ENCODE measurements at regions not wholly inside any gene's neighbourhood (a gene's known extent, or its start where the extent isn't known, plus 50 kb on each side); places are given as distances from the start of the nearest gene placed in this dataset.

DNA sequence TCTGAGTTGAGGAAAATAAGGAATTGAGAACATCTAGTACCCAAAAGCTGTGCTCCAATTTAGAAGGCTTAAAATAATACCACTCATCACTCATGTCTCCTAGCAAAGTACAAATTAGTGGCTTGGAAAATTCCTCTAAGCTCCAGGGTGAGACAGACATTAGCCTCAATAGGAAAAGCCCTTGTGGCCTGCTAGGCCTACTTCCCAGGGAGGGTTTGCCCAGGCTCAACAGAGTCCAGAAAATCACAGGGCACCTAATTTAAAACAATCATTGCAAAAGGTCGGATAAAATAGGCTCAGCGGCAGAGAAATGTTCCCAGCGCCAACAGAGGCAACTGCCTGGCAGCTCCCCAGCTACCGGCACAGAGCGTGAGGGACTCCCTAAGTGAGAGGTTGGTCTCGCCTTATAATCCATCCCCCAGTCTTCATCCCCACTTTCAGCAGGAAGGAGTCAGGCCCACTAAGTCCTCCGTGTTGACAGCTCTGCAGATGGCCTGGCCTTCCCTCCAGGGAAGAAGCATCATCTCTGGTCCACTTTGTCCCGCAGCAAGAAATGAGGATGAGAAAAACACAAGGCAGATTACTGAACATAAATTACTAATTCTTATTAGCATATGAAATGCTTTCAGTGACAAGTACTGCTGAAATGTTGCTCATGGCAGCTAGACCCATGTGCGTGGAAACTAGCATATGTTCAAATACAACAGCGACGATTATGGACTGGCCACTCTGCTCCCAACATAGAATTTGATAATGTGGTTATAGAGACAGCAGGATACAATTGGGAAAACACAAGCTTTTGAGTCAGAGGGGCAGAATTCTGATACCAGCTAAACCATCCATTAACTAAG lies 1177.7 kb upstream of the AUTS2 start:
- DNase-seq: no peak

DNA sequence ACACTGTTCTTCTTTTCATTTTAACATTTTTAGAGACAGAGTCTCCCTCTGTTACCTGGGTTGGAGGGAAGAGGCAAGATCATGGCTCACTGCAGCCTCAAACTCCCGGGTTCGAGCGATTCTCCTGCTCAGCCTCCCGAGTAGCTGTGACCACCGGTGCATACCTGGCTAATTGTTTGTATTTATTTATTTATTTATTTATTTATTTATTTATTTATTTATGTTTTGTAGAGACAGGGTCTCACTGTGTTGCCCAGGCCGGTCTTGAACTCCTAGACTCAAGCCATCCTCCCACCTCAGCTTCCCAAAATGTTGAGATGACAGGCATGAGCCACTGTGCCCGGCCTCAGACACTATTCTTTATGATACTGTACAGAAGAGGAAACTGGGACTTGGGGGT lies 1176.6 kb upstream of the AUTS2 start:
- no peak for DNase-seq

DNA sequence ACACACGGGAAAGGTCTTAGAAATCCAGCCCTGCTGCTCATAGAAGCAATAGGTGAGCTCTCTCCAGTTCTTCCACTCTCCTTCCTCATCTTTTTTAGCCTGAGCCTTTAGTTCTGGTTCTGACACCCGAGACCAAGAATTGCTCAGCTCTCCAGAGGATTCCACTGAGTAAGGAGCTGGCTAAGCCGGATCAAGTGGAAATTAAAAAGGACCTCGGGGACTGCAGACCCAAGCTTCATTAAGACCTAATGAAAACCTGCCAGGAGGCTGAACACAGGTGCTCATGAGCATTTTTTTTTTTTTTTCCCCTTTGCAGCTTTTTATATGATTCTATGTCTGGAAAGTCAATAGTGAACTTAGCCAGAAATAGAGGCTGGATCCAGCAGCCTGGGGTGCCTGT lies 1176.0 kb upstream of the AUTS2 start:
- no peak for DNase-seq

DNA sequence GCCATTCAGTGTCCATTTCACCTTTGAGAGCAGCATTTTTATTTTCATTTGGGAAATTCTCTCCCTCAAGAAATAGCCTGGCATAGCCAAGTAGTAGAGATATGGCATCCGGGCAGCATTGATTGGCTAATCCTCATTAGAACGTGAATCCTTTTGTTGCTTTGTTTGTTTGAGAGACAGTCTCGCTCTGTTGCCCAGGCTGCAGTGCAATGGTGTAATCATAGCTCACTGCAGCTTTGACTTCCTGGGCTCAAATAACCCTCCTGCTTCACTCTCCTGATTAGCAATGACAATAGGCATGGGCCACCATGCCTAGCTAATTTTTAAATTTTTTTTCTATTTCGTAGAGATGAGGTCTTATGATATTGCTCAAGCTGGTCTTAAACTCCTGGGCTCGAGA lies 1174.9 kb upstream of the AUTS2 start:
- DNase-seq: no peak

GRCh38 chr7:68424658-68425297 lies 1173.5 kb upstream of the AUTS2 start:
- DNase-seq: no peak

DNA sequence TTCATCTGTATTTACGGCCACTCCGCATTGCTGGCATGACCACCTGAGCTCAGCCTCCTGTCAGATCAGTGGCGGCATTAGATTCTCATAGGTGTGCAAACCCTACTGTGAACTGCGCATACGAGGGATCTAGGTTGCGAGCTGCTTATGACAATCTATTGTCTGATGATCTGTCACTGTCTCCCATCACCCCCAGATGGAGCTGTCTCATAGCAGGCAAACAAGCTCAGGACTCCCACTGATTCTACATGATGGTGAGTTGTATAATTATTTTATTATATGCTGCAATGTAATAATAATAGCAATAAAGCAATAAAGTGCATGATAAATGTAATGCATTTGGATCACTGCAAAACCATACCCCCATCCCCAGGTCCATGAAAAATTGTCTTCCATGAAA lies 1172.9 kb upstream of the AUTS2 start:
- no peak for DNase-seq

GRCh38 chr7:68429411-68430117 lies 1168.7 kb upstream of the AUTS2 start:
- no peak for DNase-seq

DNA sequence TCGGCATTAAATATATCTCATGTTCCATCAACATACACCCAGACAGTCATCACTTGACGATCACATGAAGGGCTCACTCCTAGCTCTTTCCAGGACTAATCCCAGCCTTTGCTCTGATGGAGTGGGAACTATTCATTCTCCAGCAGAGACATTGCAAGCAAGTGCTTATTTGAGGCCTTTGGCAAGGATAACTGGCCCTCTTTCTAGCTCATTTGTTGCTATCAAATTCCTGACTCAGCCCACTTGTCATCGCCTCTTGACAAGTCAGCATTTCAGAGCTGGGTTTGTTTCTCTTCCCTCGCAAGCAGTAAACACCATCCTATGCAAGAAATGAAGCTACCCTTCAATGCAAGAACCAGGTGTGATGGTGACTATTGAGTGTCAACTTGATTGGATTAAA lies 1165.7 kb upstream of the AUTS2 start:
- no peak for DNase-seq

- DNase-seq: no peak
Observed at GRCh38 chr7:68433462-68434070, 1164.7 kb upstream of the AUTS2 start.

- no peak for DNase-seq
Observed at GRCh38 chr7:68434857-68435256, 1163.4 kb upstream of the AUTS2 start.

DNA sequence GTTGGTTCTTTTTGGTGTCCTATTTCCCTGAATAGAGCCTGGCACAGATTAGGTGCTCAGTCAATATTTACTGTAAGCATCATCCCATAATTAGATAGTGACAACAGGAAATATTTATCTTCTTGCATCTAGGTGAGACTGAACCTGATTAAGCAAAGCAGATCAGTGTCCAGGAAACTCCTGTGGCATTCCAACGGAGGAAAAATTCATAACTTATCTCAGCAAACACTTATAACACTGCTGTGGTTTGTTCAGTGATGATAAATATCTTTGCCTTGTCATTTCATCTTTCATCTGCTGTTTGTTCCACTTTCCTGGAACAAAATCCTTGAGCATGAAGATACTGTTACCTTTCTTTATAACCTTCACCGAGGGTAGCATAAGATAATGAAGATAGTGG lies 1160.3 kb upstream of the AUTS2 start:
- DNase-seq: no peak

DNA sequence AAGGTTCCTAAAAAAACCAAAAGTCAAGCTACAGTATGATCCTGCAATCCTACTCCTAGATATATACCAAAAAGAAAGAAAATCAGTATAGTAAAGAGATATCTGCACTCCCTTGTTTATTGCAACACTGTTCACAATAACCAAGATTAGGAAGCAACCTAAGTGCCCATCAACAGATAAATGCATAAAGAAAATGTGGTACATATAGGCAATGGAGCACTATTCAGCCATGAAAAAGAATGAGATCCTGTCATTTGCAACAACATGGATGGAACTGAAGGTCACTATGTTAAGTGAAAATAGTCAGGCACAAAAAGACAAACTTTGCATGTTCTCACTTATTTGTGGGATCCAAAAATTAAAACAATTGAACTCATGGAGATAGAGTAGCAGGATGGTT lies 1159.5 kb upstream of the AUTS2 start:
- DNase-seq: no peak

GRCh38 chr7:68439897-68440296 lies 1158.4 kb upstream of the AUTS2 start:
- no peak for DNase-seq

GRCh38 chr7:68440866-68441265 lies 1157.4 kb upstream of the AUTS2 start:
- DNase-seq: no peak

DNA sequence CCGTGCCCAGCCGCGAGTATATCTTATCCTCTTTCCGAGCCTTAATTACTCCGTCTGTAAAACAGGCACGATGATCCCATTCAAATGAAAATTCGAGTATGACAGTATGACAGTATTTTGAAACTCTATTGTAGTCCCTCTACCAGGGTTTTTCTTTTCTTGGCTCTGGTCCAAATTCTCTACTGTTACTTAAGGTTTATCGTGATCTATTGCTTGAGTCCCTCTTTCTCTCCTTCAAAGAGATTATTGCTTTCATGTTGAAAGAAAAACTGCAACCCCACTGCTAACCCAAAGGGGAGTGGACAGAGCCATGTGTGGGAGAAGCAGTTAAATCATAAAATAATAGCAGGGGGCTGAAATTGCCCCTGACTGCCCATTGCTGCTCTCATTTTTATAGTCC lies 1156.6 kb upstream of the AUTS2 start:
- no peak for DNase-seq

DNA sequence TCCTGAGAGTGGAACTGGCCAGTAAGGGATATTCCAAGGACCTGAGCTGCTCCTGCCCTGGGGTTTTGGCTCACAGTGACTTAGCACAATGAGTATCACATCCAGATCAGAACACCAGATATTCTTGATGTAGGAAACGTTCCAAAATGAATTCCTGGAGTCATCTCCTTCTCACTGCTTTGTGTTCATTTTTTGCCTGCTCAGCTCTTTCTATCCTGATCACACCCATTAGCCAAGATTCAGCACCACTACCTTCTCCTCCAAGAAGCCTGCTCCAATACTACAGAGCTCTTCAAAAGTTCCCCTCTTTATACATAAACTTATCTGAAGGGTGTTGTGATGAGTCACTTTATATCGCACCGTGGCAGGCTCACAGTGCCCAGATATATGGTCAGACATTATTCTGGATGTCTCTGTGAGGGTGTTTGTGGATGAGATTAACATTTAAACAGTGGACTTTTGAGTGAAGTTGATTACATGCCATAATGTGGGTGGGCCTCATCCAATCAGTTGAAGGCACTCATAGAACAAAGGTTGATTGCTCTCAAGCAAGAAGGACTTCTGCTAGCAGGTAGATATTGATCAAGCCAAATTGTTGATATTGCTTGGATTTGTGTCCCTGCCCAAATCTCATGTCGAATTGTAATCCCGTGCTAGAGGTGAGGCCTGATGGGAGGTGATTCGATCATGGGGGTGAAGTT lies 1155.2 kb upstream of the AUTS2 start:
- DNase-seq: no peak

- DNase-seq: no peak
Observed at GRCh38 chr7:68444042-68444441, 1154.2 kb upstream of the AUTS2 start.

GRCh38 chr7:68444956-68445355 lies 1153.3 kb upstream of the AUTS2 start:
- no peak for DNase-seq

- DNase-seq: no peak
Observed at GRCh38 chr7:68446183-68446582, 1152.1 kb upstream of the AUTS2 start.

DNA sequence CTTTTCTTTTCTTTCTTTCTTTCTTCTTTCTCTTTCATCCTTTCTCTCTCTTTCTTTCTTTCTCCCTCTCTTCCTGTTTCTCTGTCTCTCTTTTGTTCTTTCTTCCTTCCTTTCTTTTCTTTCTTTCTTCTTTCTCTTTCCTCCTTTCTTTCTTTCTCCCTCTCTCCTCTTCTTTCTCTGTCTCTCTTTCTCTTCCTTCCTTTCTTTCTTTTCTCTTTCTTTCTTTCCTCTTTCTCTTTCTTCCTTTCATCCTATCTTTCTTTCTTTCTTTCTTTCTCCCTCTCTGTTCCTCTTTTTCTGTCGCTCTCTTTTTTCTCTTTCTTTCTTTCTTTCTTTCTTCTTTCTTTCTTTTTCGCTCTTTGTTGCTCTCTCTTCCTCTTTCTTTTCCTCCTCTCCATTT lies 1149.2 kb upstream of the AUTS2 start:
- DNase-seq: no peak

GRCh38 chr7:68449816-68450215 lies 1148.5 kb upstream of the AUTS2 start:
- no peak for DNase-seq

GRCh38 chr7:68454931-68455330 lies 1143.3 kb upstream of the AUTS2 start:
- DNase-seq: no peak

- DNase-seq: no peak
Observed at GRCh38 chr7:68456469-68456868, 1141.8 kb upstream of the AUTS2 start.

Measured in GOT3 (cell line).